ENCODE measurements at regions not wholly inside any gene's neighbourhood (a gene's known extent, or its start where the extent isn't known, plus 50 kb on each side); places are given as distances from the start of the nearest gene placed in this dataset.
"Not testable (repeated sequence)": the region's sequence is repeated elsewhere in the genome, so short reads cannot be mapped to it uniquely, and the experiment has no call there.

DNA sequence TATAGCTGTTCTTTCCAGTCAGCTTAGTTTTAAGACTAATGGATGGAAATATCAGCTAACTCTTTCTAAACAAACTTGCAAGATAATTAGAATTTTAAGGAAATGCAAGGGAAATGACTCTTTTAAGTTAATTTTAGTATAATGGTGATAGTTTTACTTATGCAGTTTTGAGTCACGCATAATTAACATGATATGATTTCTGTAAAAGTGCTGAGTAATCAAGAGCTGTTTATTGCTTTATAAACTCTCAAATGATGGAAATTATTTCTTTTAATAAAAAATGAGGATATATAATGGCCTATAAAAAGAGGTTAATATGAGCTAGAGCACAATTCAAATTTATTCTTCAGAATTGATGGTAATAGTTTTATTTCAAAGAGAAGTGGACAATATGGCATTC lies 385.9 kb downstream of the GLUD2 start:
- DNase-seq (ENCODE audit: low read depth), result no peak

DNA sequence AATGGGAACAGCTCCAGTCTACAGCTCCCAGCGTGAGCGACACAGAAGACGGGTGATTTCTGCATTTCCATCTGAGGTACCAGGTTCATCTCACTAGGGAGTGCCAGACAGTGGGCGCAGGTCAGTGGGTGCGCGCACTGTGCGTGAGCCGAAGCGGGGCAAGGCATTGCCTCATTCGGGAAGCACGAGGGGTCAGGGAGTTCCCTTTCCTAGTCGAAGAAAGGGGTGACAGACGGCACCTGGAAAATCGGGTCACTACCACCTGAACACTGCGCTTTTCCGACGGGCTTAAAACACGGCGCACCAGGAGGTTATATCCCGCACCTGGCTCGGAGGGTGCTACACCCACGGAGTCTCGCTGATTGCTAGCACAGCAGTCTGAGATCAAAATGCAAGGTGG lies 390.3 kb downstream of the GLUD2 start:
- not testable (repeated sequence) for DNase-seq (ENCODE audit: low read depth)

DNA sequence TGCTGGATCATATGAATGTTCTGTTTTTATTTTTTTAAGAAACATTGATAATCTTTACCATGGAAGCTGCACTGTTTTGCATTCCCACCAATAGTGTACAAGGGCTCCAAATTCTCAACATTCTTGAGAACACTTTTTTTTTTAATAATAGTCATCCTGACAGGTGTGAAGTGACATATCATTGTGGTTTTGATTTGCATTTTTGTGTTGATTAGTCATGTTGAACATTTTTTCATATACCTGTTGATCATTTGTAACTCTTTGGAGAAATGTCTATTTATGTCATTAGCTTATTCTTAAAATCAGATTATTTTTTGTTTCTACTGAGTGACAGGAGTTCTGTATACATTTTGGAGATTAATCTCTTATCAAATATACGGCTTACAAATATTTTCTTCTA lies 408.5 kb downstream of the GLUD2 start:
- DNase-seq (ENCODE audit: low read depth), result no peak

DNA sequence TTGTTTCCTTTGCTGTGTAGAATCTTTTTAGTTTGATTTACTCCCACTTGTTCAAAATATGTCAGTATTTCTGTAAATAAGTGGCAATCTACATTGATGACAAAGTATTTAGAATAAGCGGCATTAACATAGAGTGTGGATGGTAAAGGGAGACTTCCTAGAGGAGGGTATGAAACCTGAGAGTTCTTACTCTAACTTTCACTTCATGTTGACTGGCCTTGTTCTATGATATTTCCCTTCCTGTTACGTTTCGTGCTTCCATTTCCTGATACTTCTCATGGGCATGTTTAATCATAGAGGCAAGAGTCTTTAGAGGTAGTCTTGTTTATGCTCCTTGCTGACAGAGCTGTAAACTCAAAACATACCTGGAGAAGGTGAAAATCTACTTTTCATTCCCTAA lies 408.9 kb downstream of the GLUD2 start:
- DNase-seq (ENCODE audit: low read depth), result no peak

DNA sequence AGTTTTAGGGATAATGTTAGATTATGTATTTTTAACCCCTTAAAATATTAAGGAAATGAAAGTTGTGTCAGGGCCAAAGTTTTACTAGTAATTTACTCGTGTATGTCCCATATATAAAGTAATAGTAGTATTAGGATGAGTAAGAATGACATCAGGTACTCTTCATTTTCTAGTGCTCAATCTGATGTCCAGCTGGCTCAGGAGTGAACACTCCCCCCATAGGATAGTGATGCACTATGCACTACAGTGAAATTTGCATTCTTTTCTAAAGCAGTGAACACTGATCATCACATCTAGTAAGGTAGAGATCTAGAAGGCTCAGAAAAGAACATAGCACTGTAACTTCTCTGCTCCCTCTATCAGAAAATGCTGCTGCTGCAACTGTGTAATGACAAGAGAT lies 409.7 kb downstream of the GLUD2 start:
- no peak for DNase-seq (ENCODE audit: low read depth)

DNA sequence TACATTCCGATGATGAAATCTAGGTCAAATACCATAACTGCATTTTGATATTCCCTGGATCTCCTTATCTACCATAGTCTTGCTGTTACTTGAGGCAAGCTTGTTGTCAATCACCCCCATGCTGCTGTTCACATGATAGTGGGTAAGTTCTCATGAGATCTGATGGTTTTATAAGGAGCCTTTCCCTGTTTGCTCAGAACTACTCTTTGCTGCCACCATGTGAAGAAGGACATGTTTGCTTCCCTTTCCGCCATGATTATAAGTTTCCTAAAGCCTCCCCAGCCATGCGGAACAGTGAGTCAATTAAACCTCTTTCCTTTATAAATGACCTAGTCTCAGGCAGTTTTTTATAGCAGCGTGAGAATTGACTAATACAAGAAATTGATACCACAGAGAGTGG lies 432.0 kb downstream of the GLUD2 start:
- DNase-seq (ENCODE audit: low read depth), result no peak

DNA sequence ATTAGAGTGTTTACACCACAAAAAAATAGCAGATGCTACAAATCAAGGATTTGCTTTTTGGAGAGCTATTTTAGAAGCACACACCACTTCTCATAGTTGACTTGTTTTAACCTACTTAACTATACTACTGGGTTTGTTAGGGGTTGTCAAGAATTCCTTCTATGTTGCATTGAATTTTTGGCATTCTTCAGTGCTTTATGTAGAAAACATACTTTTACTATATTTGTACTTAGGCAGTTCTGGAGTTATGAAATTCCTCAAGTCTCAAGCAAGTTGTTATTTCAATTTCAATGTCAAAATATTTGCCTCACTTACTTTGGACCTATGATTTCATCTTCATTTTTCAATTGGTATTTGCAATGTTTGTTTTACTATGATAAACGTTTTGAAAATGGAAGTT lies 449.6 kb downstream of the GLUD2 start:
- no peak for DNase-seq (ENCODE audit: low read depth)

DNA sequence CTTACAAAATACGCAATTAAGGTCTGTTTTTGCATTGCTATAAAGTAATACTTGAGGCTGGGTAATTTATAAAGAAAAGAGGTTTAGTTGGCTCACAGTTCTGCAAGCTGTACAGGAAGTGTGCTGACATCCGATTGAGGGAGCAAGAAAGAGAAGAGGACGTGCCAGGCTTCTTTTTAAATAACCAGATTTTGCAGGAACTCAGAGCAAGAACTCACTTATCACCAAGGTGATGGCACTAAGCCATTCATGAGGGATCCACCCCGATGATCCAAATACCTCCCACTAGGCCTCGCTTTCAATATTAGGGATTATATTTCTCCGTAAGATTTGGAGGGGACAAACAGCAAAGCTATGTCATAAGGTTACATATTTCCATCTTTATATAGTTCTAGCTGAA lies 456.7 kb downstream of the GLUD2 start:
- DNase-seq (ENCODE audit: low read depth), result no peak

DNA sequence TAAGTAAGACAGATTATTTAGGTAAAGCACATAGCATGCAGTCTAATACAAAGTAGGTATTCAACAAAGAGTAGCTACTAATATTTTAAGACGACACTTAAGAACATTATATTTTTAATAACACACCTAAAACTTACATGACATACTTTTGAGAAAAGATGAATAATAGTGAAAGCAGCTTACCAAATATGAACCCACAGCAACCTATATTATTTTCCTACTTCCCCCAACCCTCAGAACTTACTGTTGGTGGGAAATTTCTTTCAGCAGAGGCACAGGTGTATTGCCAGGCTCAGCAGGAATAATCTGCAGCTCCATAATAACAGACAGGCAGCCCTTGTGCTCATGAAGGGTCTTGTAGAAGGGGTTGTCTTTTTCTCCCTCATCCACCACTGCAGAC lies 498.9 kb downstream of the GLUD2 start:
- no peak for DNase-seq (ENCODE audit: low read depth)

DNA sequence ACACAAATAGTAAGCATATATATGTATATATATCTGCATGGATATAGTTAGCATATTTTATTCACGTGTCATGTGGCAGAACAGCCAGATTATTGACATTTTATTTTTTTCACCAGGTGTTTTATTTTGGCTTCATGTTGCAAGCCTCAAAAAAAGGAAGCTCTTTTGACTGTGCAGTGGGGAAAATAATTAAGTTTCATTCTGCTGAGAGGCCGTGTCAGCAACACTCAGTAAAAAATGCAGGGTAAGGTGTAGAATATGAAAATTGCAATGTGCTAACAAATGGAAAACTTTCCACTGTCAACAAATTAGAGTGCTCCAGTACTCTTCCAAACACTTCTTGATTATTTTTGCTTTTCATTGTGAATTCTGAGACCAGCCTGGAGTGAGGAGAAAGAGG lies 511.5 kb downstream of the GLUD2 start:
- DNase-seq (ENCODE audit: low read depth), result no peak

DNA sequence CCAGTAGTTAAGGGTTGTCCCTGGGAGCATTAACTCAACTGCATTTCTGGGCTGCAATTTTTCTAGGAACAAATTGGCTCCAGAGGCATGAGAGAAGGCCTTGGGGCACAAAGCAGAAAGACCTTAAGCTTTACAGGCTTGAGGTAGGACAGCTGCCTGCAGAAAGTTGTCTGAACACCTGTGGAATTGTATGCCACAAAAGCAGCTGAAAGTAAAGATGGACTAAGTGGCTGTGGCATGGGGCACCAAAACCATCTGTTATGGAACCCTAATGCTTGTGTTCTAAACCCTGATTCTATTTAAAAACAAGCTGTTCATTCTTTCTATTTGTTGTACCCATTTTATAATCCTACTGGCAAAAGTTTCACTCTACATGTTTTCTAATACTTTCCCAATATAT lies 515.2 kb downstream of the GLUD2 start:
- no peak for DNase-seq (ENCODE audit: low read depth)

DNA sequence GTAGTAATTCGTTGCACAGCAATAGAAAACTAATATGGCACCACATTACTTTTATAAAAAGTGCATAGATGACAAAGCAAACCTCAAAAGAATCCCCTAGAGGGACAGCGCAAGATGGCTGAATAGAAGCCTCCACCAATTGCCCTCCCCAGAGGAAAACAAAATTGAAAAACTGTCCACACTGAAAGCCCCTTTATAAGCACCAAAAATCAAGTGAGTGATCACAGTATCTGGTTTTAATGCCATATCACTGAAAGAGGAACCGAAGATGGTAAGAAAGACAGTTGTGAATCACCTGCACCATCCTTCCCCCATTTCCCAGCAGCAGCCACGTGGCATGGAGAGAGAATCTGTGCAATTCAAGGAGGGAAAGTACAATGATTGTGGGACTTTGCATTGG lies 522.2 kb downstream of the GLUD2 start:
- DNase-seq (ENCODE audit: low read depth), result no peak

DNA sequence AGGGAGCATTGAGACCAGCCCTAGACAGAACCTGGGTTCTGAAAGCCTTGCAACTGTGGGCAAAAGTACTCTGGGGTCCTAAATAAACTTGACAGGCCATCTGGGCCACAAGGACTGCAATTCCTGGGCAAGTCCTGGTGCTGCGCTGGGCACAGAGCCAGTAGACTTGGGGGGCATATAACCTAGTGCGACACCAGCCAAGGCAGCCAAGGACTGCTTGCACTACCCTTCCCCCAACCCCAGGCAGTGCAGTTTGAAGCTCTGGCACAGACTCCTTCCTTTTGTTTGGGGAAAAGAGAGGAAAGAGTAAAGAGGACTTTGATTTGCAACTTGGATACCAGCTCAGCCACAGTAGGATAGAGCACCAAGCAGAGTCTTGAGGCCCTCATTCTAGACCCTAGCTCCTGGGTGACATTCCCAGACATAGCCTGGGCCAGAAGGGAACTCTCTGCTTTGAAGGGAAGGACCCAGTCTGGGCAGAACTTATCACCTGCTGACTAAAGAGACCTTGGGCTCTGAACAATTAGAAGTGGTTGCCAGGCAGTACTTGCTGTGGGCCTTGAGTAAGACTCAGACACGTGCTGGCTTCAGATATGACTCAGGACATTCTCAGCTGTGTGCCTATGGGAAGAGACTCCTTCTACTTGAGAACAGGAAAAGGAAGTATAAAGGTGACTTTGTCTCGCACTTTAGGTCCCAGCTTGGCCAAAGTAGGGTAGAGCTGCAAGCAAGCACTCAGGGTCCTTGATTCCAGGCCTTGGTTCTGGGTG lies 522.8 kb downstream of the GLUD2 start:
- DNase-seq (ENCODE audit: low read depth), result no peak

DNA sequence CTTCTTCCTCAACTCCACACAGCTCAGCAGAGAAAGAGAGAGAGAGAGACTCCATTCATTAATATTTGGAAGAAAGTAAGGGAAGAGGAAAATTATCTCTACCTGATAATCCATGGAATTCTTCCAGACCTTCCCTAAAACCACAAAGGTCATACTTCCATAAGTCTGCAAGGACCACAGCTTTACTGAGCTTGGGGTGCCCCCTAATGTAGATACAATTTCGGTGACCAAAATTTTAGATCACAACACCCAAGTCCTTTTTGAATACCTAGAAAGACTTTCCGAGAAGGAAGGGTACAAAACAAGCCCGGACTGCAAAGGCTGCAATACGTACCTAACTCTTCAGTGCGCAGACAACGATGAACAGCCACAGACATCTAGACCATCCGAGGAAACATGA lies 523.9 kb downstream of the GLUD2 start:
- DNase-seq (ENCODE audit: low read depth), result no peak

DNA sequence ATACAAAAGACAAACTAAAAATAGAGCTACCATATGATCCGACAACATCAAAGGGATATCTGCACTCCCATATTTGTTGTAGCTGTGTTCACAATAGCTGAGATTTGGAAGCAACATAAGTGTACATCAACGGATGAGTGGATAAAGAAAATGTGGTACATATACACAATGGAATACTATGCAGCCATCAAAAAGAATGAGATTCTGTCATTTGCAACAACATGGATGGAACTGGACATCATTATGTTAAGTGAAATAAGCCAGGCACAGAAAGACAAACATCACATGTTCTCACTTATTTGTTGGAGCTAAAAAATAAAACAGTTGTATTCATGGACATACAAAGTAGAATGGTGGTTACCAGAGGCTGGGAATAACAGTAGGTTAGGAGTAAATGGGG lies 527.0 kb downstream of the GLUD2 start:
- DNase-seq (ENCODE audit: low read depth), result not testable (repeated sequence)

DNA sequence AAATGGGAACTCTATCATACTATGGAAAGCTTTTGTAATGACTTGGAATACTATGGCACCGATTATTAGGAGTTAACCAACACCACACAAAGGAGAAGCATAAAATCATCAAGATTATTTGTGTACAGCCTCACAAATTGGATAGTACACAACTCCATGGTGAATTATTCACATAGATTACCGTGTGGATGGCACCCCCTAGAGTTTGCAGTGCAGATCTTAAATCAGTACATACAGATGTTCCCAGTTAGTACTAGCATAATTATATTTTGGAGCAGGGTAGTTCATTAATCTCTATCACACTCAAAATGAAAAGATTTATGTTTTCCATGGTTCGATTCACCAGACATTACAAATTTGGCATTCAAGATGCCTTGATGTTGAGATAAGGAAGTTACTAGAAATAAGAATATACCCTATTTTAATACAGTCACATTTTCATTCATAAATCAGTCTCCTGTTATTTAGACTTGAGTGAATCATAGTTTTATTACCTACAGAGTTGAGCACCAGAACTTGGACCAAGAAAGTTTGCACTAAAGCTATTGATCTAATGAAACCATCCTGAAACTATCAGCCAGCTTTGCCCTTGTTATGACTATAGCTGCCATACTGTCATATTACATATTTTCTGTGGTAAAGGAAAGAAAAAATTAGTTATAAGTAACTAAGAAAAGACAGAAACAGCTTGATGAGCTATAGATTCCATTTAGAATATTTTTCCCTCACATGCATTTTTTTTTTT lies 531.8 kb downstream of the GLUD2 start:
- DNase-seq (ENCODE audit: low read depth), result no peak

DNA sequence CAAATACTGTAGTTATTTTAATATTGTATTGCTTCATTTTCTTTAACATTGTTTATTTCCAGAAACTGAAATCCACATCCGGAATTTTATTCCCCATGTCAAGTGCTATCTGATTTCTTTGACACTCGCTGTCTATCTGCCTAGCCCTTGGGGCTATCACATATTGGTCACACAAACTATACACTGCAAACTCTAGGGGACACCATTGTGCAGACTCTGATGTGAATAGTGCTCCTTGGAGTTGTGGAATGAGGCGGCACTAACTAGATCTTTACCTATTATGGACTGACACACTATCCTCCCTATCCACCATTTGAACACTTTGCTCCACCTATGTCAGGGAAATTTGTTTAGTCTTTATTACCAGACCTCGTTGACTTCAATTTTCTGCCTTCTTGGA lies 534.5 kb downstream of the GLUD2 start:
- no peak for DNase-seq (ENCODE audit: low read depth)

DNA sequence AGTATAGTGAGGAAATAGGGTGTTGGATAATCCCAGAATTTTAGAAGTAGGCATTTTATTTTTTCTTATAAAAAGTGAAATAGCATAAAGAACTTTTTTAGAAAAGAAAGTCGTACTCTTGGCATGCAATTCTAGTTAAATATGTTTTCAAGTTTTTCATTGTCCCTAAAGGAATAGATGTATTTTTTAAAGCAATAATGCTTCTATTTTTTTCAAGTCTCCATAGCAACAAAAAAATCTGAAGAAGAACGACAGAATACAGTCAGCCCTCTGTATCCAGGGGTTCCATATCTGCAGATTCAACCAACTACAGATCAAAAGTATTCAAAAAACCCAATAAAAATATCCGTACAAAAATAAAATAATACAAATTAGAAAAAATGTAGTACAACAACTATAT lies 538.2 kb downstream of the GLUD2 start:
- no peak for DNase-seq (ENCODE audit: low read depth)

DNA sequence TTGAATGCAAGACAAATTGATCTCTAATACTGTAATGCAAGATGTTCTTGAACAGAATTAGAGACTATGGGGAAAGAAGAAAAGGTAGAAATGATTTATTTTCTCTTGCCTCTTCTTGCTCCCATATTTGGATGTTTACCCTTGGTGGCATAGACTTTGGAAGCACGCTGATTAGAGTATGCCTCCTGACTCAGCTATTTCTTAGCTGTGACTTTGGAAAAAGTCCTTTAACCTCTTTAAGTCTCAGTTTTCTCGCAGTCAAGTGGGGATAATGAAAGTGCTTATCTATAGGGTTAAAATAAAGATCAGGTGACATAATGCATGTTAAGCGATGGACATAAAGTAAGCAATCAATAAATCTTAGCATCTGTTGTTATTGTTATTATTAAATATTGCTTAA lies 545.5 kb downstream of the GLUD2 start:
- no peak for DNase-seq (ENCODE audit: low read depth)

DNA sequence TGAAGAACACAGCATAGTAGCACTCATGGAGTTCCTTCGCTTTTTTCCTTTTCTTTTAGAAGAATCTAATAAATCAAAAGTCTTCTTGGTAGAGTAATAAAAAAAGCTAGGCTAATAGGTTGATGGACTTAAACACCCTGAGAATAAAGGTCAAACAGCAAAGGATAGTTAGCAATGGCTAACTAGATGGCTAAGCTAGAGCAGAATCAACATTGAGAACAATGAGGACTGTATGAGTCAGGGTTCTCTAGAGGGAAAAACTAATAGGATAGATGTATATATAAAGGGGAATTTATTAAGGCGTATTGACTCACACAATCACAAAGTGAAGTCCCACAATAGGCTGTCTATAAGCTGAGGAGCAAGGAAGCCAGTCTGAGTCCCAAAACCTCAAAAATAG lies 550.9 kb downstream of the GLUD2 start:
- DNase-seq (ENCODE audit: low read depth), result no peak

DNA sequence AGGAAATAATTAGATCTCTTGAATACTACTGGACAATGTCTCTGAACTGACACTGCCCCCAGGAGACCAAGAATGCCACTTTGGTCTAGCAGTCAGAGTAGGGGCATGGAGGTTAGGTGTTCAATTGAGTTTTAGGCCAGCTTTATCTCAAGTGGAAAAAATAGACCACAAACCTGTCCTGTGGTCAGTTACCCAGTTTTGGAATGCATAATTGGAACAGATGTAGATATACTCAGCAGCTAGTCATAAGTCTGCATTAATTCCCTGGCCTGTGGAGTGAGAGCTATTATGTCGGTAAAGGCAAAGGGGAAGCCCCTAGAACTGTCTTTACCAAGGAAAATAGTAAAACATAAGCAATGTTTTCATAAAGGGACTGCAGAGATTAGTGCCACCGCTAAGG lies 587.7 kb downstream of the GLUD2 start:
- DNase-seq (ENCODE audit: low read depth), result no peak

DNA sequence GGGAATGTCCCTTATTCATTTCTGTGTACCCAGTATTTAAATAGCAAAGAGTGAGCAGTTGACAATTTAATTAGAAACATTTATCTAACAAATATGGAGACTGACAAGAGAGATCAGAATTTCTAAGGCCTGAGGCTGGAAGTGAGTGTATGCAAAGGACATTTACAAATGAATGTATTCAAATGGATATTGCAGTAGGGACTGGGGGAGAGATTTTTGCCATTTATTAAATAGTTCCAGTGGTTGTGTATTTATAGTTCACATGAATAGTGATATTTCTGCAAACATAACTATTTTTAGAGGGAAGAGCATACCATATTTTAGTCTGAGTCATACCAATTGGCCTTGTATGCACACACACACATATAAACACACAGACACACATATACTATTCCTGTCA lies 592.4 kb downstream of the GLUD2 start:
- no peak for DNase-seq (ENCODE audit: low read depth)

DNA sequence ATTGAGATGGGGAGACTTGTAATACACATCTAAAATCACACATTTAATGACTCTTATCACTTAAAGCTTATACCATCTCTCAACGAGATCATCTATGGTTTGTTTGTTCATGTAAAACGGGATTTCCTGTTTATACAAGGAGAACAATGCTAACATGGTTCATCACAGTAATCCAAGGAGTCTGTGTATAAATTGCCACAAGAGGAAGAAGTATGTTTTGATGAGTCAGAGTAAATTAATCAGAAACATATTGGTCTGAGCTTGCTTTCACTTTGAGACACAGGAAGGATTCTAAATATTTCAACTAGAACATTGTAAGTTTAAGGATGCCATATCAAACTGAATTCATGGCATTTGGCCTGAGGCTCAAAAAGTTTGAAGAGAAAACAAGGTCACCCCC lies 594.1 kb downstream of the GLUD2 start:
- no peak for DNase-seq (ENCODE audit: low read depth)

DNA sequence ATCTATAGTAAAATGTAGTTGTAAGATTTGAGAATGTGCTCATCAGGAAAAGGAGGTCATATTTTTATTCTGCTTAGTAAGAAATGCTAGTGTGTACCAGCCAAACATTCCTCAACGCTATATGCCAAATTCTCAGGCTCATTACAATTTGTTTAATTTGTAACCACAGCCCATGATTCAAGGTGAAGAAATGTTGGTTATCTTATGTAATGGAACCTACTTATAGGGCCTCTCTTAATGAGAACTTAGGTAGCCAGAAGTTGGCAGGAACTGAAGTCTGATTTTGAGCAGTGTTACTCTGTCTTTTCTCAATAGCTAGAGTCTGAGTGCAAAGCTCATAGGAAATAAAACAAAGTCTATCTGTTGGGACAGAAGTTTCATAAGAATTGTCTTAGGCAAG lies 595.0 kb downstream of the GLUD2 start:
- DNase-seq (ENCODE audit: low read depth), result no peak
